GM12864 (cell line): ENCODE measurements at regions not wholly inside any gene's neighbourhood (a gene's known extent, or its start where the extent isn't known, plus 50 kb on each side); places are given as distances from the start of the nearest gene placed in this dataset.

Experiments used
- DNase-seq: peaks from one replicate; pipeline ENCODE4 v3.0.0-alpha.2; 2011; ENCODE audit warnings: low read depth
- H3K4me3 ChIP-seq: 2 replicates; pipeline ENCODE4 v1.5.1; 2011; ENCODE audit warnings: mild to moderate bottlenecking, low read depth, low read length, control low read depth
- CTCF ChIP-seq: IDR thresholded peaks from 2 replicates; pipeline ENCODE4 v1.5.1; 2011; ENCODE audit warnings: low read depth, mild to moderate bottlenecking, moderate library complexity, low read length, control low read depth, inconsistent platforms; ENCODE audit errors: missing control alignments

- H3K4me3 ChIP-seq, result no peak overlapping the region
- no peak for TF ChIP-seq CTCF
Observed at GRCh38 chrX:121216641-121217374, 169.4 kb downstream of the GLUD2 start.

GRCh38 chrX:121221322-121221977 lies 174.0 kb downstream of the GLUD2 start:
- DNase-seq, result no peak
- TF ChIP-seq CTCF, result no peak
- no peak overlapping the region for H3K4me3 ChIP-seq

More at GRCh38 chrX:121216641-121217374, 169.4 kb downstream of the GLUD2 start:
- DNase-seq, result no peak

DNA sequence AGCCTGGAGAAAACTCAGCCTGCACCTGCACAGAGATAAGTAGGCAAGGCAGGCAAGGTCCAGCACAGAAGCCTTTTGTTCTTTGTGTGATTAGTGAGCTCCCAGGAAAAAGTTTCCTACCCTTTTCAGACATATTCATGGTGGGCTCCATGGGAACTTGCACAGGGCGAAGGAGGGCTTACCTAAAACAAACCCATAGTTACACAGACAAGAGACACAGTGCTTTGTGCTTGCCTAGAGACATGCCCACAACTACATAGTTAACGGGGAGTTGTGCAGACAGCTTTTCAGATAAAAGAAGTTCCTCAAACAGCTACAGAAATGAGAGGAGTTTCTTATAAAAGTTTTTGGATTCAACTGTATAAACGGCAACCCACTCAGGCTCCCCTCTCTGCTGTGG lies 180.5 kb downstream of the GLUD2 start:
- no peak for DNase-seq
- no peak overlapping the region for H3K4me3 ChIP-seq

DNA sequence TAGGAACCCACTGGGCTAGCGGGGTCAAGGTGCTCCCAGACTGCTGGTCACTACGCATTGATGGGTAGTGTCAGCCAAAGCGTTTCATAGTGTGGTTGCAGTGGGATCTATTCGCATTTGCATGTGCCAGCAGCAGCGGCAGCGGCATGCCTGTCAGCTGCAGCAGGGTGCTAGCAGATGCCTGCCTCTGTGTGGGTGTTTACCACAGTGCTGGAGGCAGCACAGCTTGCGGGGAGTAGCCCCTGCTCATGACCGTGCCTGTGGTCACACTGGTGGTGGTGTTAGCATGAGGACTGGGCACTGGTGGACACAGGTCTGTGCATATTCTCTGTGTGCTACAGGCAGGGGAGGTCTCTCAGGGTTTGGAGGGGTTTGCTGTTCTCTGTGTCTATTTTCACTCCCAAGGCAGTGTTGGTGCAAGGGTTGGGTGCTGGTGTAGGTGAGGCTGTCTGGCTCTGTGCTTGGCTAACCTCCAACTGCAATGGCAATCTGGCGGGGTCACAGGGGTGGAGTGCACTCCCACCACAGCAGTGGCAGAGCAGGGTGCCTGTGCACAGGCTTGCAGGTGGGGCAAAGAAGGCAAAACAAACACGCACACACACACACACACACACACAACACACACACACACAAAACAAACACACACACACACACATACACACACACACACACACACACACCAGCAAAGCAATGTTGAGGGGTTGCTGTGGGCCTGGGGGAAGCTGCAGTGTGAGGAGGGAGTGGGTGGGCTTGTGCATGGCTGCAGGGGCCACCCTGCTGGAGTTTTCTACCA lies 184.4 kb downstream of the GLUD2 start:
- DNase-seq, result no peak
- no peak for TF ChIP-seq CTCF
- no peak overlapping the region for H3K4me3 ChIP-seq

More for the DNA sequence above, 180.5 kb downstream of the GLUD2 start:
- no peak for TF ChIP-seq CTCF

DNA sequence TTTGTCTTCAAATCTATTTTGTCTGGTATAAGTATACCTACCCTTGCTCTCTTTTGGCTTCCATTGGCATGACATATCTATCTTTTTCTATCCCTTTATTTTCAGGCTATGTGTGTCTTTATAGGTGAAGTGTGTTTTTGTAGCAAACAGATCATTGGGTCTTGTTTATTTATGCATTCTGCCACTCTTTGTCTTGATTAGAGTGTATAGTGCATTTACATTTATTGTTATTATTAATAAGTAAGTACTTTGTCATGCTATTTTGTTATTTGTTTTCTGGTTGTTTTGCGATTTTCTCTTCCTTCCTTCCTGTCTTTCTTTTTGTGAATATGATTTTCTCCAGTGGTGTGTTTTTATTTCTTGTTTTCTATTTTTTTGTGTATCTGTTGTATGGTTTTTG lies 188.6 kb downstream of the GLUD2 start:
- H3K4me3 ChIP-seq, result no peak overlapping the region
- no peak for TF ChIP-seq CTCF
- DNase-seq, result no peak

DNA sequence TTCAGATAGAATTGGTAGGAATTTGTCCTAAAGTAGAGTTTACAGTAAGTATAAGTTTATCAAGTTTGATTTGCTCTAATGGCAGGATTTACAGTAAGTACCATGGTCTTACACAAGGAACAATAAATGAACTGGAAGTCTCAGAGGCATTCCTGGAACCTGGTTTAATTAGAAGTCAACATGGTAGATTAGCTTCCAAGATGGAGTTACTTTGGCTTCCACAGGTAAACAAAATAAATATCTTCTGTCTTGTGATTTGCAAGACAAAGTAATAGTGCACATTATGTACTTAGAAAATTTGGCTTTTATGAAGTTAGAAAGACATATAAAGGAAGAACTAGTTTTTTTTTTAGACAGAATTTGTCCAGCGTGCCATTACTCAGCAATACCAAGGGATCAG lies 190.7 kb downstream of the GLUD2 start:
- DNase-seq, result no peak
- no peak for TF ChIP-seq CTCF
- no peak overlapping the region for H3K4me3 ChIP-seq
